Activated T-helper 2 cell treated with anti-CD3 and anti-CD28 coated beads, Interferon-gamma antibody, Interleukin-2, Interleukin-4, amounts not matched to agents 10 μg/mL and 5 μg/mL and 100 μg/mL, durations not matched to agents 14 hours and 24 hours and 36 hours (primary cell): ENCODE measurements at regions not wholly inside any gene's neighbourhood (a gene's known extent, or its start where the extent isn't known, plus 50 kb on each side); places are given as distances from the start of the nearest gene placed in this dataset.

Experiments used
- DNase-seq: peaks from one replicate; pipeline ENCODE4 v3.0.0; 2021; ENCODE audit warnings: low spot score
- H3K27ac Mint-ChIP-seq: one replicate; pipeline ENCODE4 v1.8.0; 2021; ENCODE audit warnings: mixed read lengths
- H3K27me3 Mint-ChIP-seq: one replicate; pipeline ENCODE4 v1.8.0; 2021; ENCODE audit warnings: low read depth, mixed read lengths
- H3K36me3 Mint-ChIP-seq: one replicate; pipeline ENCODE4 v1.8.0; 2021; ENCODE audit warnings: low read depth, mixed read lengths
- H3K4me1 Mint-ChIP-seq: one replicate; pipeline ENCODE4 v1.8.0; 2021; ENCODE audit warnings: low read depth, mixed read lengths
- H3K4me3 Mint-ChIP-seq: one replicate; pipeline ENCODE4 v1.8.0; 2021; ENCODE audit warnings: low read depth, mild to moderate bottlenecking, moderate library complexity, mixed read lengths
- H3K9me3 Mint-ChIP-seq: one replicate; pipeline ENCODE4 v1.8.0; 2021; ENCODE audit warnings: mixed read lengths
- intact Hi-C: fragments of 100-400 bp; cut with micrococcal nuclease; formaldehyde crosslinking; loops from one replicate; pipeline ENCODE4 v1.15.1; 2023

DNA sequence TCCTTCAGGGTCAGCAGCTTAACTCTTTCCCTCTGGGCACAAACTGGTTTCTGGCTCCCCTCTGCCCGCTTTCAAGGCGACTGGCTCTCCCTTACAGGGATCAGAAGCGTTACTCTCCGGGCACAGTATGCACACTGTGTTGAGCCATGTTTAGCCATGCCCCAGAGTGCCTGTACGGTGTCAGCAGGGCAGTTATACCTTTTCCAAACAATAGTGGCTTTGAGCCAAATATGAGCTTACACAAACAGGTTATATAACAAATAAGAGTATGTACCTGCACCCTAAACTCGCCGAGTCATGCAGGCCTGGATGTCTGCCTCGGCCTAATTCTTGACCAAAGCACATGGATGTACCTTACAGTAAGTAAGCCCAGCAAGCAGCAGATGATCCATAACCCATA lies 175.6 kb upstream of the ANKRD28 start:
- Mint-ChIP-seq H3K27me3 (no peaks in the 10 kb centered on the region), H3K4me1 (no peaks in the 10 kb centered on the region), H3K9me3 (no peaks in the 10 kb centered on the region), H3K27ac (no peak overlapping the region), H3K36me3 (no peaks in the 10 kb centered on the region), H3K4me3 (no peak overlapping the region)
- DNase-seq = no peak
- intact Hi-C loops = no loop called here

- no peaks in the 10 kb centered on the region for H3K36me3 Mint-ChIP-seq
- no peaks in the 10 kb centered on the region for H3K9me3 Mint-ChIP-seq
- H3K27ac Mint-ChIP-seq = no peak overlapping the region
- no peaks in the 10 kb centered on the region for H3K4me1 Mint-ChIP-seq
- no peak for DNase-seq
- no peak overlapping the region for H3K4me3 Mint-ChIP-seq
- intact Hi-C loops = no loop called here
- H3K27me3 Mint-ChIP-seq = no peaks in the 10 kb centered on the region
These were observed 176.2 kb upstream of the ANKRD28 start for GRCh38 chr3:15973940-15974339.

GRCh38 chr3:15974647-15975046 lies 176.9 kb upstream of the ANKRD28 start:
- no peak for DNase-seq
- no peak overlapping the region for H3K4me3 Mint-ChIP-seq
- intact Hi-C loops = no loop called here
- H3K9me3 Mint-ChIP-seq = no peaks in the 10 kb centered on the region
- no peaks in the 10 kb centered on the region for H3K36me3 Mint-ChIP-seq
- no peak overlapping the region for H3K27ac Mint-ChIP-seq
- H3K27me3 Mint-ChIP-seq = no peaks in the 10 kb centered on the region
- H3K4me1 Mint-ChIP-seq = no peaks in the 10 kb centered on the region

- intact Hi-C loops = no loop called here
- Mint-ChIP-seq H3K27ac (no peak overlapping the region), H3K27me3 (no peaks in the 10 kb centered on the region), H3K4me3 (no peak overlapping the region), H3K4me1 (no peaks in the 10 kb centered on the region), H3K9me3 (no peaks in the 10 kb centered on the region), H3K36me3 (no peaks in the 10 kb centered on the region)
- DNase-seq = no peak
These were observed 178.7 kb upstream of the ANKRD28 start for GRCh38 chr3:15976524-15976923.

DNA sequence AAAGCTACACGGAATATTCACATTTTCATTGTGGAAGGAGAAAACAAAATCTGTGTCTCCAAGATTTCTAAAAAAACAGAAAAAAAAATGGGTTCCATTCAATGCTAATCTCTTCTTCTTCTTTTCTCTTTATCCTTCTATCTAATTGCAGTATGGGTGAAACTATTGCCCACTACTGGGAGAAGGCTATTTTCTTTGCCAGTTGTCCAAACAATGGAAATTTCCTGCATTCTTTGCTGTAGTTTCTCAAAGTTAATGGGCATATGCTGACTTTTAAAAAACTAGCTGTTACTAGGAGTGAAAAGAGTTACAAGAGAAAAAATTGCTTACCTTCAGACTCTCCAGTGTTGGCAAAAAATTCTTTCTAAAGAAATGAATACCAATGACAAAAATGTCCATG lies 179.3 kb upstream of the ANKRD28 start:
- H3K27me3 Mint-ChIP-seq = no peaks in the 10 kb centered on the region
- no peaks in the 10 kb centered on the region for H3K4me1 Mint-ChIP-seq
- H3K9me3 Mint-ChIP-seq = no peaks in the 10 kb centered on the region
- no peaks in the 10 kb centered on the region for H3K36me3 Mint-ChIP-seq
- intact Hi-C loops = no loop called here
- H3K4me3 Mint-ChIP-seq = no peak overlapping the region
- H3K27ac Mint-ChIP-seq = no peak overlapping the region
- DNase-seq = no peak

GRCh38 chr3:15977598-15978232 lies 179.9 kb upstream of the ANKRD28 start:
- Mint-ChIP-seq H3K27ac (no peak overlapping the region), H3K27me3 (peaks cover 1% of the 10 kb centered on the region), H3K4me3 (no peak overlapping the region), H3K36me3 (no peaks in the 10 kb centered on the region), H3K9me3 (no peaks in the 10 kb centered on the region), H3K4me1 (no peaks in the 10 kb centered on the region)
- DNase-seq = no peak
- intact Hi-C loops = no loop called here

DNA sequence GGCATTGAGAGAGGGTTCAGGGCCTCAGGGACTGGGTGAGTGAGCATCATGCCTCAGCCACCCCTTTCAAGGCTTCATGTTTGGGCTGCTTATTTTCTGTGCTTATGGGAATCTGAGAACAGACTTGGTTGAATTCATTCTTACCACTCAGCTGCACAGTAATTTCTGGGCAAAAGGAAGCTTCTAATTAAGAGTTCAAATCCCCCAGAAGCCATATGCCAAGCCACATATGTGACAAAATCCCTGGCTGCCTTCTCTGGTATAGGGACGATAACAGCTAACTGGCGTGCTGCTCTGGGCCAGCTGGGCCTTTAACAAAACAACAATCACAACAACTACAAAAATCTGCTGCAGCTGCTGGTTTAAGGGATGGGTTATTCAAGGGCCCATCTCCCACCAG lies 181.0 kb upstream of the ANKRD28 start:
- no peak overlapping the region for H3K4me3 Mint-ChIP-seq
- no peaks in the 10 kb centered on the region for H3K36me3 Mint-ChIP-seq
- H3K9me3 Mint-ChIP-seq = no peaks in the 10 kb centered on the region
- peaks cover 3% of the 10 kb centered on the region for H3K27me3 Mint-ChIP-seq
- intact Hi-C loops = no loop called here
- DNase-seq = no peak
- H3K4me1 Mint-ChIP-seq = no peaks in the 10 kb centered on the region
- no peak overlapping the region for H3K27ac Mint-ChIP-seq

DNA sequence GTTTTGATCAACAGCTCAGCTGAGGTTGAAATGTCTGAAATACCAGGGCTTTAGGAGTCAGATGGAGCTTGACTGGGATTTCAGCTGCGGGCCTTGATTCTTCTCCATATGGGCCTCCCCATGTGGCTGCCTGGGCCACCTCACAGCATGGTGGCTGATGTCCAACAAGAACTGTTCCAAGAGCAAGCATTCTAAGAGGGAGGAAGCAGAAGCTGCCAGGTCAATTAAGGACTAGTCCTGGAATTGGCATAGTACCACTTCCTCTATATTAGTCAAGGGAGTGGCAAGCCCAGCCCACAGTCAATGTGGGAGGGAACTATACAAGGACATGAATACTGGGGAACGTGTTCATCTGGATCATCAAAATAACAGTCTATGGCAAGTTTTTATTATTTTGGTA lies 181.7 kb upstream of the ANKRD28 start:
- Mint-ChIP-seq H3K27ac (no peak overlapping the region), H3K27me3 (peaks cover 3% of the 10 kb centered on the region), H3K36me3 (no peaks in the 10 kb centered on the region), H3K4me1 (no peaks in the 10 kb centered on the region), H3K9me3 (no peaks in the 10 kb centered on the region), H3K4me3 (no peak overlapping the region)
- DNase-seq = no peak
- intact Hi-C loops = no loop called here

DNA sequence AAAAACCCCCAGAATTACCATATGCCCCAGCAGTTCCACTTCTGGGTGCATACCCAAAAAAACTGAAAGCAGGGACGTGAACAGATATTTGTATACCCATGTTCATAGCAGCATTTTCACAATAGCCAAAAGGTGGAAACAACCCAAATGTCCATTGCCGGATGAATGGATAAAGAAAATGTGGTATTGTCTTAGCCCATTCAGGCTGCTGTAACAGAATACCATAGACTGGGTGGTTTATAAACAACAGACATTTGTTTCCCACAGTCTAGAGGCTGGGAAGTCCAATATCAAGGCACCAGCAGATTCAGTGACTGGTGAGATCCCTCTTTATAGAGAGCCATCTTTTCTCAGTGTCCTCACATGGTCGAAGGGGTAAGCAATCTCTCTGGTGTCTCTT lies 182.1 kb upstream of the ANKRD28 start:
- no peaks in the 10 kb centered on the region for H3K36me3 Mint-ChIP-seq
- H3K4me1 Mint-ChIP-seq = no peaks in the 10 kb centered on the region
- H3K27ac Mint-ChIP-seq = no peak overlapping the region
- H3K9me3 Mint-ChIP-seq = no peaks in the 10 kb centered on the region
- intact Hi-C loops = no loop called here
- no peak overlapping the region for H3K4me3 Mint-ChIP-seq
- H3K27me3 Mint-ChIP-seq = peaks cover 3% of the 10 kb centered on the region
- no peak for DNase-seq

GRCh38 chr3:15982243-15982642 lies 184.5 kb upstream of the ANKRD28 start:
- Mint-ChIP-seq H3K4me1 (no peaks in the 10 kb centered on the region), H3K4me3 (no peak overlapping the region), H3K27ac (no peak overlapping the region), H3K36me3 (no peaks in the 10 kb centered on the region), H3K9me3 (peaks cover under 1% of the 10 kb centered on the region), H3K27me3 (peaks cover 7% of the 10 kb centered on the region)
- intact Hi-C loops = no loop called here
- DNase-seq = no peak

GRCh38 chr3:15982667-15983196 lies 185.0 kb upstream of the ANKRD28 start:
- peaks cover 6% of the 10 kb centered on the region for H3K9me3 Mint-ChIP-seq
- no peak overlapping the region for H3K27ac Mint-ChIP-seq
- H3K36me3 Mint-ChIP-seq = no peaks in the 10 kb centered on the region
- no peaks in the 10 kb centered on the region for H3K4me1 Mint-ChIP-seq
- intact Hi-C loops = no loop called here
- H3K4me3 Mint-ChIP-seq = no peak overlapping the region
- H3K27me3 Mint-ChIP-seq = peaks cover 7% of the 10 kb centered on the region
- DNase-seq = no peak

GRCh38 chr3:15983232-15983631 lies 185.5 kb upstream of the ANKRD28 start:
- no peaks in the 10 kb centered on the region for H3K4me1 Mint-ChIP-seq
- peaks cover 7% of the 10 kb centered on the region for H3K9me3 Mint-ChIP-seq
- H3K27ac Mint-ChIP-seq = no peak overlapping the region
- H3K36me3 Mint-ChIP-seq = no peaks in the 10 kb centered on the region
- intact Hi-C loops = no loop called here
- peaks cover 7% of the 10 kb centered on the region for H3K27me3 Mint-ChIP-seq
- H3K4me3 Mint-ChIP-seq = no peak overlapping the region
- no peak for DNase-seq

- Mint-ChIP-seq H3K9me3 (peaks cover 7% of the 10 kb centered on the region), H3K27ac (no peak overlapping the region), H3K27me3 (peaks cover 7% of the 10 kb centered on the region), H3K4me1 (no peaks in the 10 kb centered on the region), H3K4me3 (no peak overlapping the region), H3K36me3 (no peaks in the 10 kb centered on the region)
- DNase-seq = no peak
- intact Hi-C loops = no loop called here
These were observed 185.9 kb upstream of the ANKRD28 start for GRCh38 chr3:15983693-15984092.

DNA sequence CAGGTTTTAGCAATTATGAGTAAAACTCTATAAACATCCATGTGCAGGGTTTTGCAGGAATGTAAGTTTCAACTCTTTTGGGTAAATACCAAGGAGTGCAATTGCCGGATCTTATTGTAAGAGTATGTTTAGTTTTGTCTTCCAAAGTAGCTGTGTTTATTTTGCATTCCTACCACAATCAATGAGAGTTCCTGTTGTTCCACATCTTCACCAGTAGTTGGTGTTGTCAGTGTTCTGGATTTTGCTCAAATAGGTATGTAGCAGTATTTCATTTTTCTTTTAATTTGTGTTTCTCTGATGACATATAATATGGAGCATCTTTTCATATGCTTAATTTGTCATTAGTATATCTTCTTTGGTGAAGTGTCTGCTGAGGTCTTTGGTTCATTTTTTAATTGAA lies 185.1 kb upstream of the GALNT15 start:
- Mint-ChIP-seq H3K27me3 (peaks cover 9% of the 10 kb centered on the region), H3K4me1 (no peaks in the 10 kb centered on the region), H3K27ac (no peak overlapping the region)

More for the DNA sequence above, 185.1 kb upstream of the GALNT15 start:
- DNase-seq = no peak
- no peaks in the 10 kb centered on the region for H3K36me3 Mint-ChIP-seq
- no peak overlapping the region for H3K4me3 Mint-ChIP-seq
- intact Hi-C loops = no loop called here
- peaks cover 7% of the 10 kb centered on the region for H3K9me3 Mint-ChIP-seq
